ENCODE measurements at regions not wholly inside any gene's neighbourhood (a gene's known extent, or its start where the extent isn't known, plus 50 kb on each side); places are given as distances from the start of the nearest gene placed in this dataset.
A peak's percentile ranks its signal among the peaks of the same experiment; 100 is the strongest.
"Not testable (repeated sequence)": the region's sequence is repeated elsewhere in the genome, so short reads cannot be mapped to it uniquely, and the experiment has no call there.

DNA sequence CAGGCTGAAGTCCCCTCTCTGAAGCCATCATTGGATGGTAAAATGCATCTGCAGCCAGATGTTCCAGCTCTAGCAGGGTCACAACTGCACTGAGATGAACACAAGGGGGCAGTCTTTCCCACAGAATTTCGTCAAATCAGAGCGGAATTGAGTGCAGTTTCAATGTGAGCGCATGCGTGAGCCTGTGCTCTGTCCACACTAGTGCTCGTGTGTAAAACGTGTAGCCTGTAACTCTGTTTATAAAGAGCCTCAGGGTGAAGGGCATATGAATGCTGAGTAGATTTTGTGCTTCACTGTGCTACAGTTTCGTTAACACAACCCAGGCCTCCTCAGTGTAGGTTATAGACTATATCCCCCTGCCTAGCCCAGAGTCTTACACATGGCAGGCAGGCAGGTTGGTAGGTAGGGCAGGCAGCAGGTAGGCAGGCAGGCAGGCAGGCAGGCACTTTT, 92.7 kb upstream of the GOLGA6L4 start:
- Histone ChIP-seq H3K4me3 (no peak overlapping the region), H3K27ac (replicated peaks) (no peak overlapping the region), H3K36me3 (no peaks in the 10 kb centered on the region), H3K9me3 (replicated peaks) (no peaks in the 10 kb centered on the region), H3K27me3 (ENCODE audit: low read depth) (no peaks in the 10 kb centered on the region), H3K4me1 (peaks cover 11% of the 10 kb centered on the region)
- intact Hi-C loops (cut with micrococcal nuclease), result no loop called here
- TF ChIP-seq, protein P1, sequence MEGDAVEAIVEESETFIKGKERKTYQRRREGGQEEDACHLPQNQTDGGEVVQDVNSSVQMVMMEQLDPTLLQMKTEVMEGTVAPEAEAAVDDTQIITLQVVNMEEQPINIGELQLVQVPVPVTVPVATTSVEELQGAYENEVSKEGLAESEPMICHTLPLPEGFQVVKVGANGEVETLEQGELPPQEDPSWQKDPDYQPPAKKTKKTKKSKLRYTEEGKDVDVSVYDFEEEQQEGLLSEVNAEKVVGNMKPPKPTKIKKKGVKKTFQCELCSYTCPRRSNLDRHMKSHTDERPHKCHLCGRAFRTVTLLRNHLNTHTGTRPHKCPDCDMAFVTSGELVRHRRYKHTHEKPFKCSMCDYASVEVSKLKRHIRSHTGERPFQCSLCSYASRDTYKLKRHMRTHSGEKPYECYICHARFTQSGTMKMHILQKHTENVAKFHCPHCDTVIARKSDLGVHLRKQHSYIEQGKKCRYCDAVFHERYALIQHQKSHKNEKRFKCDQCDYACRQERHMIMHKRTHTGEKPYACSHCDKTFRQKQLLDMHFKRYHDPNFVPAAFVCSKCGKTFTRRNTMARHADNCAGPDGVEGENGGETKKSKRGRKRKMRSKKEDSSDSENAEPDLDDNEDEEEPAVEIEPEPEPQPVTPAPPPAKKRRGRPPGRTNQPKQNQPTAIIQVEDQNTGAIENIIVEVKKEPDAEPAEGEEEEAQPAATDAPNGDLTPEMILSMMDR (IDR thresholded peaks at IDR 0.05; ENCODE audit: borderline replicate concordance), result peak; percentile 89
- peak; percentile 56 for DNase-seq

DNA sequence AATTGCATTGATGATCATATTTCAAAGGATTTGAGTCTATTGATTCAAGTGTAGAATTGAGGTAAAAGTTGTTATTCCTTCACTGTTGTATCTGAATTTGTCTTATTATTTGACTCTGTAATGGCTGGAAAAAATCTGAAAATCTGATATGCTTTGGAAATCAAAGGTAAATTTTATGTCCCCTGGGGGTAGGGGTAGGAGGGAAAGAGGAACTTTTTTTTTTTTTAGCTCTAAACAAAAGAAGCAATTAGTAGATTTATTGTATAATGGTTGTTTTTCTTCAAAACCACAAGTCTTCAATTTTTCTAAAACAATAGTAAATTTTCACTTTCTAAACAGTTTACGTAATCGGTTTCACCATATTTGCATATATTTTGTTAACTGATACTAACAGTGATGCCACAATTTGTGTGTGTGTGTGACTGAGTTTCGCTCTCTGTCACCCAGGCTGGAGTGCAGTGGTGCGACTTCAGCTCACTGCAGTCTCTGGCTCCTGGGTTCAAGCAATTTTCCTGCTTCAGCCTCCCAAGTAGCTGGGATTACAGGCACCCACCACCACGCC, 91.7 kb upstream of the GOLGA6L4 start:
- TF ChIP-seq, protein P1 (IDR thresholded peaks at IDR 0.05; ENCODE audit: borderline replicate concordance), result no peak
- intact Hi-C loops (cut with micrococcal nuclease), result no loop called here
- Histone ChIP-seq H3K4me3 (no peak overlapping the region), H3K27me3 (ENCODE audit: low read depth) (no peaks in the 10 kb centered on the region), H3K36me3 (no peaks in the 10 kb centered on the region), H3K9me3 (replicated peaks) (no peaks in the 10 kb centered on the region), H3K27ac (replicated peaks) (no peak overlapping the region), H3K4me1 (peaks cover 11% of the 10 kb centered on the region)
- DNase-seq, result no peak

DNA sequence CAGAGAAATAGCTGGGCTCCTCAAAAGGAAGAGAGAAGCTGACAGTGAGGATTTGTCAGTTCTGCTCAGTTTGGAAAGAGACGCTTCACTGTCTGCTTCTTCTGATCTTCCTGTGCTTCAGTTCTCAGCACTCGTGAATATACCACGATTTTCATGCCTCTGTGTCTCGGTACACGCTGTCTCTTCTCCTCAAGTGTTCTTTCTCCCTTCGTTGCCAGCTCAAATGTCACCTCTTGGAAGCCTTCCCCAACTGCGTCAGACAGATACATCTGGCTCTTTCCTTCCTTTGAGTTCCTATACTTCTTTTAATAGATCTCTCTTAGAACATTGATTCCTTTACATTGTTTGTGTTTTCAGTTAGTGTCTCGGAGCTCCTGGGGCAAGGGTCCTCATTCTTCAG, 90.6 kb upstream of the GOLGA6L4 start:
- DNase-seq; intact Hi-C loops (cut with micrococcal nuclease); H3K4me3 ChIP-seq; H3K27me3 ChIP-seq (ENCODE audit: low read depth); H3K9me3 ChIP-seq (replicated peaks); H3K36me3 ChIP-seq: not testable (repeated sequence)
- Histone ChIP-seq H3K4me1 (peaks cover 11% of the 10 kb centered on the region), H3K27ac (replicated peaks) (peak overlapping the region; percentile 61)

DNA sequence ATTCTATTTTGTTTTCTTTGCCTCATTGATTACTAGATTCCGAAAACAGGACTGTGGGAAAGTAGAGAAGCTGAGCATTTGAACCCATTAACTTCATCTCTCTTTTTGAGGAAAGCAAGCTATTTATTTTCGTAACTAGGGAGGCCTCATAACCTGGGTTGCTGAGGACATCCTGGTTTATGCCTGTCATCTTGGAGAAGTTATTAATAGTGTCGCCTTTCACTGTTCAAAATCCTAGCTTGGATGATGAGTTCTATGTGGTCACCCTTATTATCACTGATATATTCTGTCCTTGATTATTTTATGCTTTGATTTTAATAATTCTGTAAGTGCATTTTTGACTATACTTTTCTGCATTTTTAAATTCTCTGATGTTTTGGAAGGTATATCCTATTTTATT, 89.3 kb upstream of the GOLGA6L4 start:
- H3K4me1 ChIP-seq, result peaks cover 11% of the 10 kb centered on the region
- H3K36me3 ChIP-seq; H3K9me3 ChIP-seq (replicated peaks); intact Hi-C loops (cut with micrococcal nuclease); H3K27ac ChIP-seq (replicated peaks); H3K4me3 ChIP-seq; DNase-seq; H3K27me3 ChIP-seq (ENCODE audit: low read depth): not testable (repeated sequence)

DNA sequence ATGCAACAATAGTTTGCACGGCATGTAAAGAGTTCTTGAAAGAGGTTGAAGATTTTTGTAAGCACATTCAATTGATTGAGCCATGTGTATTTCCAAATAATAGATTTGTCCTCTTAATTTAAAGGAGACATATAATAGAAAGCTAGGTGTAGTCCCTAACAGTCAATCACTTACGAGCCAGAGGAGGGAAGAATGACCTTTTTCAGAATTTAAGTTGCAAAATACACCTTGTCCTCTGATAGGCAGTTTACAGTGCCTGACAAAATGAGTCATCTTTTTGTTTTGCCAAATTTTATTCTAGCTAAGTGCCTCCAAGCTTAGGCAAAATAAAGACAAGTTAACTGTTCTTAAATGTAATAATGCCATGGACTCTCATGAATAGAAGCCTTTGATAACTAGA, 88.3 kb upstream of the GOLGA6L4 start:
- intact Hi-C loops (cut with micrococcal nuclease); H3K27me3 ChIP-seq (ENCODE audit: low read depth); DNase-seq: not testable (repeated sequence)

DNA sequence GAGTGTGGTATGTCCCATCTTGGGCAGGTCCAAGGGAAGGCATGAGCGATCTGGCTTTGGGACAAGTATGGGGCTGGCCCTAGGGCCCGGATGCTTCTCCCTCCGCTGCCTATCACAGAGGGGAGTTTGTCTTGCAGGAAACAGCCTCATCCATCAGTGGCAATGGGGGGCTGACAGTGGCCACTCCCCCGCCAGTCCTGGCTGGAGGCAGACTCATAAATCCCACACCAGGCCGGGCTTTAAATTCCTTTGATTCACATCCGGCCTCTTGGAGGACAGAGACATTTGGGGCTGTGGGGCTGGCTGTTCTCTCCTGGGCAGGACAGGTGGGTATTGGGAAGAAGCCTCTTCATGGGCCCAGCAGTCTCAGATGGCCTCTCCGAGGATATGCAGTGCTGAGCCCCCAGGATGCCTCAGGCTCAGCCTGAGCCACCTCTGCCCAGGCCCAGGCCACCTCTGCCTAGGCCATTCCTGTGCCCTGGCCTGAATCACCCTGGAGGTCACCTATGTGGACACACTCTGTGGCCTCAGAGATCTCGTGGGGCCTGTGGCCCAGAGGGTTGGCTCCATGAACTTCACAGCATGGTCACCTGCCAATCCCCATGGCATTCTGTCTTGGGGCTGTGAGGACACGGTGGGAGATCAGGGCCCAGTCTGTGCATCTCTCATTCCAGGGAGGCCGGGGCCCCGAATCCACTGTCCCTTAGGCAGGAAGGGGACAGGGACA, 84.2 kb upstream of the GOLGA6L4 start:
- H3K27me3 ChIP-seq (ENCODE audit: low read depth), result no peaks in the 10 kb centered on the region
- H3K9me3 ChIP-seq (replicated peaks), result no peaks in the 10 kb centered on the region
- H3K4me1 ChIP-seq, result peaks cover 3% of the 10 kb centered on the region
- TF ChIP-seq, protein P1 (IDR thresholded peaks at IDR 0.05; ENCODE audit: borderline replicate concordance), result no peak
- no peak overlapping the region for H3K4me3 ChIP-seq
- no peaks in the 10 kb centered on the region for H3K36me3 ChIP-seq
- no peak for DNase-seq
- no peak overlapping the region for H3K27ac ChIP-seq (replicated peaks)
- intact Hi-C loops (cut with micrococcal nuclease), result no loop called here

More for the DNA sequence above, 88.3 kb upstream of the GOLGA6L4 start:
- not testable (repeated sequence) for H3K27ac ChIP-seq (replicated peaks); H3K9me3 ChIP-seq (replicated peaks); H3K36me3 ChIP-seq; H3K4me3 ChIP-seq
- peaks cover 11% of the 10 kb centered on the region for H3K4me1 ChIP-seq

DNA sequence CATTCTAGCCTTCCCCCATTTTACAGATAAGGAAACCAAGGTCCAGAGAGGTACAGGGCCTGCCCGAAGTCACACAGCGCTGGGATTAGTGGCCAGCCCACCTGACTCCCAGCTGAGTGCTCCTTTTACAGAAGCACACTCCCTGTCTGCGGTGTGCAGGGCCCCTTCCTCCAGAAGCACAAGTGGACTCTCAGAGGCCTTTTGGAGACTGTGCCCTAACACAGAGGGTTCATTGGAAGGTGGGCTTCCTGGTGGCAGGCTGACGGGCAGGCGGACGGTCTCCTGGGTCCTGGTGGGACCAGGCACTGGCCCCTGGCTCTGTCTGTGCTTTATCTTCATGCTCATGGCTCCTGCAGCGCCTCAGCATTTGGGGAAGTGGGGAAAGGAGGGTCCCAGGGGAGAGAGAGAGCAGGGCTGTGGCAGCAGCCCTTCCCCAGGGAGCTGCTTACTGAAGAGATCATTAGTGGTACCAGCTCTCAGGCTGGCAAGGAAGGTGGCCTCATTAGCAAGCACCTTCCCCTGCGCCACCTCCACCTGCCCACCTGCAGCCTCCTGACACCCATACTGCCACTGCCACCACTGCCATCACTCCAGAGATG, 83.1 kb upstream of the GOLGA6L4 start:
- DNase-seq; H3K4me1 ChIP-seq; H3K4me3 ChIP-seq; H3K9me3 ChIP-seq (replicated peaks); intact Hi-C loops (cut with micrococcal nuclease); H3K27ac ChIP-seq (replicated peaks); H3K27me3 ChIP-seq (ENCODE audit: low read depth); H3K36me3 ChIP-seq: not testable (repeated sequence)

DNA sequence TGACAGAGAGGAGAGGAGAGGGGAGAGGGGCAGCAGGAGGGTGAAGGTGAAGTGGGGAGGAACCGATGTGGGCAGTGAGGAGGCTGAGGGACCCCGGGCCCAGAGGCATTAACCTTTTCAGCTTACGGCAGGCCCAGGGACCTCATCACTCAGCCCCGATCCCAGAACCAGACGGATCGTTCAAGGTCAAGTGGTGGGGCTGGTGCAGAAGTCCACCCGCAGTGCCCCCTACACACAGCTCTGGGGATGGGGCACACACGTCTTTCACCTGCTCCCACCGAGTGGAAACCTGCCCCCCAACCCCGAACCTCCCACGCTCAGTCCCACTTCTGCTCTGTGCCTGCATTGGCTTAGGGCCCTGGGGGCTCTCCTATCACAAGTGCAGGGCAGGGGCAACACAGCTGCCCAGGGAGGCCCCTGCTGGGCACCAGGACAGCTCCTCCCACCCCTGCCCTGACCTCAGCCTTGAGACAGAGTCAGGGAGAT, 81.9 kb upstream of the GOLGA6L4 start:
- H3K36me3 ChIP-seq; intact Hi-C loops (cut with micrococcal nuclease); H3K9me3 ChIP-seq (replicated peaks); DNase-seq; H3K27ac ChIP-seq (replicated peaks); H3K4me3 ChIP-seq; H3K27me3 ChIP-seq (ENCODE audit: low read depth); H3K4me1 ChIP-seq: not testable (repeated sequence)

DNA sequence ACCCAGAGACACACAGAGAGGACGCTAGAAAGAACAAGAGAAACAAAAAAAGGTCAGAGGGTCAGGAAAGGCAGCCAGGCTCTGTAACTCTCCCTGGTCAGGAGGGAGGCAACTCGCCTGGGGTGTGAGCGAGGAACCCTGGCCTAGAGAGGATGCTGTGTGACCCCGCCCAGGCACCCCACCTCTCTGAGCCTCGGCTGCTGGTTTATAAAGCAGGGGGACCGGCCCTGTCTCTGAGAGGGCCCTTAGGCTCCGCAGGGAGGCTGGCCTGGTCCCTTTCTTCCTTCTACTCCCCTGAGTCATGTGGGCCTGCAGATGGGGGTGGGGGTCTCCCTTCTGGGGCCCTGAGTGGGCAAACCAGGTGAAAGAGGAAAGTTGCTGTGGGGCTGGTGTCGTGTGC, 81.3 kb upstream of the GOLGA6L4 start:
- H3K4me1 ChIP-seq; H3K9me3 ChIP-seq (replicated peaks); H3K36me3 ChIP-seq; intact Hi-C loops (cut with micrococcal nuclease); H3K27ac ChIP-seq (replicated peaks); H3K27me3 ChIP-seq (ENCODE audit: low read depth); DNase-seq; H3K4me3 ChIP-seq: not testable (repeated sequence)

DNA sequence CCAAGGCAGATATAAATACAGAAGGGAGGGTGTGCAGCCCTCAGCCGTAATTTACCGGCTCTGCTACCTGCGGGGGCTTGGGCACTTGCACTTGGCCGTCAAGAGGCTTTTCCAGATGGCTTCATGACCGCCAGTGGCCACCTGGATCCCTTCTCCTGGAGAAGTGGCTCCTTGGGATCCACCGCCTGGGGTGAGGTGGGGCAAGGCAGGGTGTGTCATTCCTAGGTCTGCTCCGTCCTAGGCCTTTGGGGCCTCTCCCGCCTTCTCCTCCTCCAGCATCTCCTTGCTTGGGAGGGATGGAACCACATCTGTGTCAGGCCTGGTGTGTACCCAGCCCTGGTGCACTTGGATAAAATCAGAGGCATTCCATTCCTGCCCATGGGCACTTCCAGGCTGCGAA, 80.8 kb upstream of the GOLGA6L4 start:
- not testable (repeated sequence) for DNase-seq, H3K4me1 ChIP-seq

More for the DNA sequence above, 80.8 kb upstream of the GOLGA6L4 start:
- H3K36me3 ChIP-seq; H3K27me3 ChIP-seq (ENCODE audit: low read depth); intact Hi-C loops (cut with micrococcal nuclease); H3K9me3 ChIP-seq (replicated peaks); H3K4me3 ChIP-seq; H3K27ac ChIP-seq (replicated peaks): not testable (repeated sequence)

Measured in left ventricle myocardium inferior (tissue), 1 donor.